ENCODE measurements at regions not wholly inside any gene's neighbourhood (a gene's known extent, or its start where the extent isn't known, plus 50 kb on each side); places are given as distances from the start of the nearest gene placed in this dataset.
A peak's percentile ranks its signal among the peaks of the same experiment; 100 is the strongest.
"Not testable (repeated sequence)": the region's sequence is repeated elsewhere in the genome, so short reads cannot be mapped to it uniquely, and the experiment has no call there.

- no peak for DNase-seq (ENCODE audit: low read depth in 4 of 4, low spot score in 2 of 4)
Measured at GRCh38 chr15:79161837-79162508, 71.4 kb upstream of the RASGRF1 start.

- no peak for DNase-seq (ENCODE audit: low read depth in 4 of 4, low spot score in 2 of 4)
Measured at GRCh38 chr15:79160211-79160610, 69.6 kb upstream of the RASGRF1 start.

- DNase-seq (ENCODE audit: low read depth in 4 of 4, low spot score in 2 of 4) = no peak
Measured at GRCh38 chr15:79157631-79158592, 67.3 kb upstream of the RASGRF1 start.

- no peak for DNase-seq (ENCODE audit: low read depth in 4 of 4, low spot score in 2 of 4)
Measured at GRCh38 chr15:79156704-79157375, 66.3 kb upstream of the RASGRF1 start.

GRCh38 chr15:79154483-79155135 is 64.0 kb upstream of the RASGRF1 start:
- DNase-seq (ENCODE audit: low read depth in 4 of 4, low spot score in 2 of 4) = peak in 2 of 4 donors; percentile 8 to 22

GRCh38 chr15:79144290-79144689 is 53.7 kb upstream of the RASGRF1 start:
- DNase-seq (ENCODE audit: low read depth in 4 of 4, low spot score in 2 of 4) = not testable (repeated sequence)

GRCh38 chr15:79140846-79141570 is 50.4 kb upstream of the RASGRF1 start:
- DNase-seq (ENCODE audit: low read depth in 4 of 4, low spot score in 2 of 4) = no peak

Measured in left renal cortex interstitium (tissue), 4 donors.